ENCODE measurements at regions not wholly inside any gene's neighbourhood (a gene's known extent, or its start where the extent isn't known, plus 50 kb on each side); places are given as distances from the start of the nearest gene placed in this dataset.

DNA sequence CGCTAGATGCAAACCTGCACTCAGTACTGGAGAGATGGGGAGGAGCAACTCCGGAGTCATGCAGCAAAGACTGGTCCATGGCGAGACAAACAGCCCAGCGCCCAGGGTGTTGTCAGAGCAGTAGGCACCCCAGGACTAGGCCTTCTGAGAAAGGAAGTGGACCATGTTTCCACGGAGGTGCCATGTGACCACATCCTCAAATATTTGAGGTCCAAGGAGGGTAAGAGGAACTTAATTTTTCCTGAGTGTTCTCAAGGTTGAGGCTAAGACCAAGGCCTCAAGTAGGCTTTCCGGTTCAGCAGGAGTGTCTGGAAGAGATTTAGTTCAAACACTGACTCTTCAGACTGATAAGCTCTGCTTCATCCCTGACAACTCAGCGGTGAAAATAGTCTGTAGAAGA, 186.2 kb downstream of the RHOU start:
- no peak for DNase-seq (ENCODE audit: low read depth, low spot score)
- no peak overlapping the region for H3K4me3 Mint-ChIP-seq
- peaks cover 30% of the 10 kb centered on the region for H3K4me1 Mint-ChIP-seq
- H3K27ac Mint-ChIP-seq (ENCODE audit: unreplicated experiment), result no peak overlapping the region
- TF ChIP-seq, protein P1, sequence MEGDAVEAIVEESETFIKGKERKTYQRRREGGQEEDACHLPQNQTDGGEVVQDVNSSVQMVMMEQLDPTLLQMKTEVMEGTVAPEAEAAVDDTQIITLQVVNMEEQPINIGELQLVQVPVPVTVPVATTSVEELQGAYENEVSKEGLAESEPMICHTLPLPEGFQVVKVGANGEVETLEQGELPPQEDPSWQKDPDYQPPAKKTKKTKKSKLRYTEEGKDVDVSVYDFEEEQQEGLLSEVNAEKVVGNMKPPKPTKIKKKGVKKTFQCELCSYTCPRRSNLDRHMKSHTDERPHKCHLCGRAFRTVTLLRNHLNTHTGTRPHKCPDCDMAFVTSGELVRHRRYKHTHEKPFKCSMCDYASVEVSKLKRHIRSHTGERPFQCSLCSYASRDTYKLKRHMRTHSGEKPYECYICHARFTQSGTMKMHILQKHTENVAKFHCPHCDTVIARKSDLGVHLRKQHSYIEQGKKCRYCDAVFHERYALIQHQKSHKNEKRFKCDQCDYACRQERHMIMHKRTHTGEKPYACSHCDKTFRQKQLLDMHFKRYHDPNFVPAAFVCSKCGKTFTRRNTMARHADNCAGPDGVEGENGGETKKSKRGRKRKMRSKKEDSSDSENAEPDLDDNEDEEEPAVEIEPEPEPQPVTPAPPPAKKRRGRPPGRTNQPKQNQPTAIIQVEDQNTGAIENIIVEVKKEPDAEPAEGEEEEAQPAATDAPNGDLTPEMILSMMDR (conservative IDR thresholded peaks at IDR 0.05), result no peak
- no peaks in the 10 kb centered on the region for H3K36me3 Mint-ChIP-seq (ENCODE audit: low read depth)
- H3K27me3 Mint-ChIP-seq (ENCODE audit: low read depth), result no peaks in the 10 kb centered on the region
- H3K9me3 Mint-ChIP-seq, result peaks cover 2% of the 10 kb centered on the region

DNA sequence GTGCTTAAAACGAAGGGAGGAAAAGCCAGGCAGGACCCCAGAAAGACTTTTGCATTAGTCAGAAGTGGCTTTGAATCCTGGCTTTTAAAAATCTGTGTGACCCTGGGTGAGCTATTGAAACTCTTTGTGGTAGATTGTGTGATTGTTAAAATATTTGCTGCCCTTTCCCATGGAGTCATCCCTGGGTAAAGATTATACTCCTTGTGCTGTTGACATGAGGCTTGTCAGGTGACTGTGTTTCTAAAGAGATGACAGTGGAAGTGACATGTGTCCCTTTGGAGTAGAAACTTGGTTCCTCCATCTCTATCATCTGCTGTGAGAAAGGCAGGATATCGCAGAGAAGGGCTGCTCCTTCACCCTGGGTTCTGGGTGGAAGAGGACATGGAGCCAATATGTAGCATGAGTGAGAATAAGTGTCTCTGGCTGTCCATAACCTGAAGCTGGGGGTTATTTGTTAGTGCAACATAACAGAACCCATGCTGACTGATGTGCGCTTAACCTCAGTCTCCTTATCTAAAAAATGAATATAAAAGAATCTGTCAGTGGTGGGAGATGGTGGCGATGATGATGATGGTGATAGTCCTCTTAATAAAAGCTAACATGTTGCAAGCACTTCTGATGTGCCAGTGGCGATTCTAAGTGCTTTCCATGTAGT, 187.6 kb downstream of the RHOU start:
- no peaks in the 10 kb centered on the region for H3K27me3 Mint-ChIP-seq (ENCODE audit: low read depth)
- H3K27ac Mint-ChIP-seq (ENCODE audit: unreplicated experiment), result no peak overlapping the region
- TF ChIP-seq, protein P1 (conservative IDR thresholded peaks at IDR 0.05), result no peak
- H3K4me3 Mint-ChIP-seq, result no peak overlapping the region
- DNase-seq (ENCODE audit: low read depth, low spot score), result no peak
- peaks cover 18% of the 10 kb centered on the region for H3K4me1 Mint-ChIP-seq
- peaks cover 4% of the 10 kb centered on the region for H3K9me3 Mint-ChIP-seq
- peaks cover 1% of the 10 kb centered on the region for H3K36me3 Mint-ChIP-seq (ENCODE audit: low read depth)

GRCh38 chr1:228923973-228924686, 188.9 kb downstream of the RHOU start:
- Mint-ChIP-seq H3K27me3 (ENCODE audit: low read depth) (no peaks in the 10 kb centered on the region), H3K36me3 (ENCODE audit: low read depth) (peaks cover 3% of the 10 kb centered on the region), H3K9me3 (peaks cover 6% of the 10 kb centered on the region), H3K4me1 (peaks cover 5% of the 10 kb centered on the region), H3K27ac (ENCODE audit: unreplicated experiment) (no peak overlapping the region), H3K4me3 (no peak overlapping the region)
- TF ChIP-seq, protein P1 (conservative IDR thresholded peaks at IDR 0.05), result no peak
- DNase-seq (ENCODE audit: low read depth, low spot score), result no peak

- H3K27me3 Mint-ChIP-seq (ENCODE audit: low read depth), result no peaks in the 10 kb centered on the region
- no peak overlapping the region for H3K4me3 Mint-ChIP-seq
- H3K36me3 Mint-ChIP-seq (ENCODE audit: low read depth), result peaks cover 3% of the 10 kb centered on the region
- DNase-seq (ENCODE audit: low read depth, low spot score), result no peak
- H3K27ac Mint-ChIP-seq (ENCODE audit: unreplicated experiment), result no peak overlapping the region
- peaks cover 2% of the 10 kb centered on the region for H3K4me1 Mint-ChIP-seq
- TF ChIP-seq, protein P1 (conservative IDR thresholded peaks at IDR 0.05), result no peak
- H3K9me3 Mint-ChIP-seq, result peaks cover 13% of the 10 kb centered on the region
Measured at GRCh38 chr1:228925691-228926090, 190.4 kb downstream of the RHOU start.

DNA sequence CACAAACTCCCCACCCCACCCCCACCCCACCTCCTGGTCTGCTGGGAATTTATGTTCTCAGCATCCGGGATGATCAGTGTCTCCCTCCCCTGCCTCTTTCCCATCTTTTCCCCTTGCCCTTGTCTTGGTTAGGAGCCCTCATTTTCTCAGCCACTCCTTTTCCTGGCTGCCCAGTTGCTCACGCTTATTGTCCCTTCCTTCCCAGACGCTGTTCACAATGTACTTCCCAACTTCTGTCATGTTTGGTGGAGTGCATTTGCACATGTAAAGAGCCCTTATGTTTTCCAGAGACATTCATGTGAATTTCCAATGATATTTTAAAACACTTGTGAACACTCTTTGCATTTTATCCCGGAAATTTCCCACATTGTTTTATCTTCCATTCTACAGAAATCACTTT, 192.1 kb downstream of the RHOU start:
- no peak overlapping the region for H3K27ac Mint-ChIP-seq (ENCODE audit: unreplicated experiment)
- DNase-seq (ENCODE audit: low read depth, low spot score), result no peak
- TF ChIP-seq, protein P1 (conservative IDR thresholded peaks at IDR 0.05), result no peak
- H3K27me3 Mint-ChIP-seq (ENCODE audit: low read depth), result no peaks in the 10 kb centered on the region
- H3K4me1 Mint-ChIP-seq, result no peaks in the 10 kb centered on the region
- no peak overlapping the region for H3K4me3 Mint-ChIP-seq
- peaks cover 3% of the 10 kb centered on the region for H3K36me3 Mint-ChIP-seq (ENCODE audit: low read depth)
- peaks cover 13% of the 10 kb centered on the region for H3K9me3 Mint-ChIP-seq

Measured in neural crest cell (in vitro differentiated cells).